A549 (cell line): ENCODE measurements at regions not wholly inside any gene's neighbourhood (a gene's known extent, or its start where the extent isn't known, plus 50 kb on each side); places are given as distances from the start of the nearest gene placed in this dataset.

Experiments used
- ATAC-seq, 2 experiments: fragments of 200-7000 bp in 1 of 2; fragments of >200 bp in 1 of 2; cut with Nextera tagmentation in 1 of 2; cut with Tn5 transposase in 1 of 2; 3 replicates each; pipeline versions ENCODE4 v1.8.0 to v1.9.1; 2018 to 2020; ENCODE audit warnings: mild to moderate bottlenecking in 1 of 2, moderate library complexity in 1 of 2
- CTCF ChIA-PET: fragments of 300-600 bp; sonication (Branson Sonifier 250); formaldehyde crosslinking; extraction: SDS; loops from one replicate; lab custom pipeline; 2021; ENCODE audit warnings: antibody characterized with exemption, inconsistent platforms; lab: Yijun Ruan, JAX
- POLR2A ChIA-PET: fragments of 350-600 bp; formaldehyde crosslinking; extraction: SDS; loops from one replicate; lab custom pipeline; 2021; ENCODE audit warnings: antibody characterized with exemption, inconsistent platforms; lab: Yijun Ruan, JAX
- DNase-seq, 2 experiments: peaks; one replicate each; pipeline versions ENCODE4 v3.0.0 to v3.0.0-alpha.2; 2011 to 2016; ENCODE audit warnings: low read depth in 1 of 2, low spot score in 1 of 2
- FAIRE-seq: peaks from 2 replicates; lab custom pipeline; 2011; peaks lifted over from hg19 to GRCh38; lab: Jason Lieb, UNC
- H3K27ac ChIP-seq, 2 experiments: fragments of >200 bp; sonication (Bioruptor Twin); formaldehyde crosslinking; 3 replicates each; pipeline ENCODE4 v1.5.1; 2016 to 2017
- H3K4me1 ChIP-seq: fragments of >200 bp; sonication (Bioruptor Twin); formaldehyde crosslinking; 3 replicates; pipeline ENCODE4 v1.6.1; 2016
- H3K4me2 ChIP-seq: fragments of >200 bp; sonication (Bioruptor Twin); formaldehyde crosslinking; 3 replicates; pipeline ENCODE4 v1.6.1; 2016
- H3K4me3 ChIP-seq: fragments of >200 bp; sonication (Bioruptor Twin); formaldehyde crosslinking; 3 replicates; pipeline ENCODE4 v1.5.1; 2016
- H3K9me3 ChIP-seq: fragments of >200 bp; sonication (Bioruptor Twin); formaldehyde crosslinking; 3 replicates; pipeline ENCODE4 v1.6.1; 2016
- BHLHE40 ChIP-seq: IDR thresholded peaks from 2 replicates; pipeline ENCODE4 v1.6.1; 2012; ENCODE audit warnings: low read depth, low read length, inconsistent platforms
- CBX8 ChIP-seq: fragments of 200-600 bp; sonication (generic); IDR thresholded peaks from 2 replicates; pipeline ENCODE4 v1.6.1; 2016
- CHD2 ChIP-seq: fragments of 150-350 bp; IDR thresholded peaks from 2 replicates; pipeline ENCODE4 v1.6.1; 2014; ENCODE audit warnings: low read length; ENCODE audit not compliant: partially characterized antibody
- CHD4 ChIP-seq: fragments of 200-600 bp; sonication (generic); IDR thresholded peaks from 2 replicates; pipeline ENCODE4 v1.6.1; 2016; ENCODE audit warnings: antibody characterized with exemption, mild to moderate bottlenecking, borderline replicate concordance
- EHF ChIP-seq: fragments of 250-450 bp; sonication (Bioruptor Pico); IDR thresholded peaks from 2 replicates; pipeline ENCODE4 v1.5.0; 2020; ENCODE audit warnings: mild to moderate bottlenecking
- EHMT2 ChIP-seq: fragments of 200-600 bp; sonication (generic); IDR thresholded peaks from 2 replicates; pipeline ENCODE4 v1.6.1; 2016; ENCODE audit warnings: antibody characterized with exemption, low read depth, mild to moderate bottlenecking, moderate library complexity
- EP300 ChIP-seq, 2 experiments: fragments of >200 bp; sonication (Bioruptor Twin); formaldehyde crosslinking; IDR thresholded peaks; 2 replicates in 1 of 2; 3 replicates in 1 of 2; pipeline ENCODE4 v1.6.1; 2016 to 2017
- GATA3 ChIP-seq: IDR thresholded peaks from 2 replicates; pipeline ENCODE4 v1.6.1; 2012; ENCODE audit warnings: borderline replicate concordance
- HOXB13 ChIP-seq: fragments of 250-450 bp; sonication (Bioruptor Pico); IDR thresholded peaks from 2 replicates; pipeline ENCODE4 v1.5.0; 2020; ENCODE audit warnings: low read depth, mild to moderate bottlenecking, moderate library complexity
- JUN ChIP-seq, 2 experiments: fragments of >200 bp; sonication (Bioruptor Twin); formaldehyde crosslinking; IDR thresholded peaks; 2 replicates in 1 of 2; 3 replicates in 1 of 2; pipeline ENCODE4 v1.6.1; 2016 to 2017
- KDM1A ChIP-seq: fragments of 200-600 bp; sonication (generic); IDR thresholded peaks from 2 replicates; pipeline ENCODE4 v1.6.1; 2016; ENCODE audit warnings: low read depth, mild to moderate bottlenecking
- KDM5A ChIP-seq: fragments of 200-600 bp; sonication (generic); IDR thresholded peaks from 2 replicates; pipeline ENCODE4 v1.6.1; 2016; ENCODE audit warnings: antibody characterized with exemption, mild to moderate bottlenecking
- MAZ ChIP-seq: fragments of 150-350 bp; IDR thresholded peaks from 2 replicates; pipeline ENCODE4 v1.6.1; 2014; ENCODE audit warnings: antibody characterized with exemption, low read depth, low read length, borderline replicate concordance
- NFE2L2 ChIP-seq: fragments of 150-350 bp; conservative IDR thresholded peaks from 2 replicates; pipeline ENCODE4 v1.6.1; 2014; ENCODE audit warnings: low read length
- NR3C1 ChIP-seq: fragments of >200 bp; sonication (Bioruptor Twin); formaldehyde crosslinking; IDR thresholded peaks from 3 replicates; pipeline ENCODE4 v1.6.1; 2017
- POLR2A ChIP-seq: IDR thresholded peaks from 2 replicates; pipeline ENCODE4 v1.6.1; 2012; ENCODE audit warnings: mild to moderate bottlenecking, low read length
- RFX5 ChIP-seq: fragments of 450-650 bp; IDR thresholded peaks from 2 replicates; pipeline ENCODE4 v1.7.1; 2014; ENCODE audit warnings: antibody characterized with exemption, mild to moderate bottlenecking, moderate library complexity
- TP53 ChIP-seq: fragments of 250-450 bp; sonication (Bioruptor Pico); IDR thresholded peaks from 2 replicates; pipeline ENCODE4 v1.5.0; 2021; ENCODE audit warnings: mild to moderate bottlenecking, moderate library complexity
- ZC3H11A ChIP-seq: fragments of 450-650 bp; IDR thresholded peaks from 2 replicates; pipeline ENCODE4 v1.6.1; 2014; ENCODE audit warnings: antibody characterized with exemption, mild to moderate bottlenecking
- ZFP36 ChIP-seq: fragments of 450-650 bp; IDR thresholded peaks from 2 replicates; pipeline ENCODE4 v1.6.1; 2014; ENCODE audit warnings: borderline replicate concordance; ENCODE audit not compliant: partially characterized antibody
- ZNF302 ChIP-seq: fragments of 250-450 bp; sonication (Bioruptor Pico); IDR thresholded peaks from 2 replicates; pipeline ENCODE4 v1.9.0; 2021; ENCODE audit warnings: inconsistent platforms, mild to moderate bottlenecking, moderate library complexity
- ZSCAN20 ChIP-seq: fragments of 250-450 bp; sonication (Bioruptor Pico); IDR thresholded peaks from 2 replicates; pipeline ENCODE4 v1.8.0; 2022; ENCODE audit warnings: mild to moderate bottlenecking, moderate library complexity
- WGBS: methylation state at CpG from one replicate; pipeline ENCODE4 v1.1.6; 2017; ENCODE audit errors: missing lambda C conversion rate; 5-methylcytosine and 5-hydroxymethylcytosine counted together
- TF ChIP-seq, protein P1 (sequence below): fragments of >200 bp; sonication (Bioruptor Twin); formaldehyde crosslinking; IDR thresholded peaks from 3 replicates; pipeline ENCODE4 v1.6.1; 2016
- TF ChIP-seq, protein P2 (sequence below): fragments of 250-450 bp; sonication (Bioruptor Pico); IDR thresholded peaks from 2 replicates; pipeline ENCODE4 v1.5.0; 2021; ENCODE audit warnings: mild to moderate bottlenecking, moderate library complexity, borderline replicate concordance
- TF ChIP-seq, protein P3 (sequence below): IDR thresholded peaks from 2 replicates; pipeline ENCODE4 v1.6.1; 2012; ENCODE audit warnings: low read depth, borderline replicate concordance
- TF ChIP-seq, protein P4 (sequence below): fragments of 150-350 bp; IDR thresholded peaks from 2 replicates; pipeline ENCODE4 v1.6.1; 2014; ENCODE audit warnings: low read depth, mild to moderate bottlenecking, low read length

DNA sequence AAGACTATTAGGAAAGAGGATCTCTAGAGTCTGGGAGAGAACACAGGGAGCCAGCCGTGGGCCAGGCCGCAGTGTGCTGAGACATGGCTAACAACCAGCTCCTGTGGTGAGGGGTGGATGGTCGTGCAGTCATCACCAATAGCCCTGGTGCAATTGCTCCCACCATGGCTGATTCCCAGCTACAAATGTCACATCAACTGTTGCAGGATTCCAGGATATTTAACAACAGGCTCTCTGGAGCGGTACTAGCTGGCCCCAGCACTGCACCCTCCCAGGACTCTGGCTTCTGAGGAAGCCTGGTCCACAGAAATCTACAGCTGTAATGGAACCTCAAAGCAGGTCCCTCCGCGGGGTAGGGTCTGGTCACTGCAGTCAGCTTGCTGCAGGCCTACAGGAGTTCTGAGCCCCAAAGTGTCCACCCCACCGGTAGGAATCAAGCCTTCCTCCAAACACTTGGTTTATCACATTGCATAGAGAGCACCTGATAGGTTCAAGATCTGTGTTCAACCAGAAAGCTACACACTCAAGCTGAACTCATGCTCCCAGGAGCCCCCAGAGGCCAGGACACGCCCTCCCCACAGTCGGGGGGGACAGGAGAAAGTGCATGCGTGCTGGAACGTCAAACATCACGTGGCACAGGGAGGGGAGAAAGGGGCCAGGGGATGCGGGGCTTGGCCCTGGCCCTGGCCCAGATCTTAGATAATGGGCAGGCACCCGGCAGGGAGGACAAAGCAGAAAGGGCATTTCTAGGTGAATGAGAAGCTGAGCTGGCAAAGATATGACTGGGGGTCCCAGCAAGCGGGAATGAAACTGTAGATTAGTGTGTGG is 609.0 kb downstream of the TBC1D22A start (continued):
- TF ChIP-seq ZSCAN20 (CRISPR knock-in tag) (no peak), EHMT2 (no peak), TP53 (CRISPR knock-in tag) (no peak)
- TF ChIP-seq, protein P1, sequence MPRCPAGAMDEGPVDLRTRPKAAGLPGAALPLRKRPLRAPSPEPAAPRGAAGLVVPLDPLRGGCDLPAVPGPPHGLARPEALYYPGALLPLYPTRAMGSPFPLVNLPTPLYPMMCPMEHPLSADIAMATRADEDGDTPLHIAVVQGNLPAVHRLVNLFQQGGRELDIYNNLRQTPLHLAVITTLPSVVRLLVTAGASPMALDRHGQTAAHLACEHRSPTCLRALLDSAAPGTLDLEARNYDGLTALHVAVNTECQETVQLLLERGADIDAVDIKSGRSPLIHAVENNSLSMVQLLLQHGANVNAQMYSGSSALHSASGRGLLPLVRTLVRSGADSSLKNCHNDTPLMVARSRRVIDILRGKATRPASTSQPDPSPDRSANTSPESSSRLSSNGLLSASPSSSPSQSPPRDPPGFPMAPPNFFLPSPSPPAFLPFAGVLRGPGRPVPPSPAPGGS: no peak

DNA sequence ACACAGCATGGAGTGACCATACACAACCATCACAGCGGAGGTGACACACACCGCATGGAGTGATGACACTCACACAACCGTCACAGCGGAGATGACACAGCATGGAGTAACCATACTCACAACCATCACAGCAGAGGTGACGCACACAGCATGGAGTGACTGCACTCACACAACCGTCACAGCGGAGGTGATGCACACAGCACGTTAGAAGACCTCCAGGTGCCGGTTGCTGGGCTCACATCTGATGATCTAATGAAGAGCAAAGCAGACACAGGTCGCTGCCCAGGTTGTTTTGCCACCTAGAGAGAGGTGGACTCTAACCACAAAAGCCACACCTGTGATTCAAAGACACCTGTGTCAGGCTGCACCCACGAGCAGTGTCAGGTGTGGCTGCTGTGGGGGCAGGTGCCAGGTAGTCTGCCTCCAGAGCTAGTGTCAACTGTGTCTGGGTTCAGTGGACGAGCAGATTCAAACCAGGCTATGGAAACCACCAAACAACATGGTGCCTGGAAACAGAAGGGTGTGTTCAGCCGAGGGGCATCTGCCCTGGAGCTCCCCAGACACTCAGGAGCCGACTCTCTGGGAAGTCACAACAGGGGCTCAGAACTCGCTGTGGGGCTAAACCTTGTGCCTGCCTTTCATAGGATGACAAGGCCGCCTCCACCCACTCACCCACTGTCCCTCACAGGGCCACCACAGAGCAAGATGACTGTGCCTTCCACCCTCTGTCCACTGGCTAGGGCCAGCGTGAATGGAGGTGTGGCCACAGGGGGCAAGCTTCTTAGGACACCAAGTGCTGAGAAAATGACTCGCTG is 608.2 kb downstream of the TBC1D22A start:
- Histone ChIP-seq H3K9me3 (no peaks in the 10 kb centered on the region), H3K4me3 (no peak overlapping the region), H3K4me1 (no peaks in the 10 kb centered on the region), H3K4me2 (no peak overlapping the region), H3K27ac (no peak overlapping the region)
- WGBS: 72% methylated on average over 13 of the region's 18 CpGs
- ChIA-PET POLR2A (no interaction called here), CTCF (interaction anchor here (1.3 kb wide), 1 partner anchor 572 kb away, joined by 3 read pairs; no protein-coding TSS in a partner anchor)
- FAIRE-seq: no peak
- DNase-seq: no peak
- TF ChIP-seq NR3C1 (no peak), CBX8 (no peak), ZFP36 (no peak), EP300 (IDR thresholded peaks at IDR 0.05) (no peak), JUN (IDR thresholded peaks at IDR 0.05) (no peak), CHD4 (no peak)
- TF ChIP-seq, protein P2, sequence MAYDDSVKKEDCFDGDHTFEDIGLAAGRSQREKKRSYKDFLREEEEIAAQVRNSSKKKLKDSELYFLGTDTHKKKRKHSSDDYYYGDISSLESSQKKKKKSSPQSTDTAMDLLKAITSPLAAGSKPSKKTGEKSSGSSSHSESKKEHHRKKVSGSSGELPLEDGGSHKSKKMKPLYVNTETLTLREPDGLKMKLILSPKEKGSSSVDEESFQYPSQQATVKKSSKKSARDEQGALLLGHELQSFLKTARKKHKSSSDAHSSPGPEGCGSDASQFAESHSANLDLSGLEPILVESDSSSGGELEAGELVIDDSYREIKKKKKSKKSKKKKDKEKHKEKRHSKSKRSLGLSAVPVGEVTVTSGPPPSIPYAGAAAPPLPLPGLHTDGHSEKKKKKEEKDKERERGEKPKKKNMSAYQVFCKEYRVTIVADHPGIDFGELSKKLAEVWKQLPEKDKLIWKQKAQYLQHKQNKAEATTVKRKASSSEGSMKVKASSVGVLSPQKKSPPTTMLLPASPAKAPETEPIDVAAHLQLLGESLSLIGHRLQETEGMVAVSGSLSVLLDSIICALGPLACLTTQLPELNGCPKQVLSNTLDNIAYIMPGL: no peak
- TF ChIP-seq, protein P3, sequence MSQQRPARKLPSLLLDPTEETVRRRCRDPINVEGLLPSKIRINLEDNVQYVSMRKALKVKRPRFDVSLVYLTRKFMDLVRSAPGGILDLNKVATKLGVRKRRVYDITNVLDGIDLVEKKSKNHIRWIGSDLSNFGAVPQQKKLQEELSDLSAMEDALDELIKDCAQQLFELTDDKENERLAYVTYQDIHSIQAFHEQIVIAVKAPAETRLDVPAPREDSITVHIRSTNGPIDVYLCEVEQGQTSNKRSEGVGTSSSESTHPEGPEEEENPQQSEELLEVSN: no peak
- TF ChIP-seq, protein P4, sequence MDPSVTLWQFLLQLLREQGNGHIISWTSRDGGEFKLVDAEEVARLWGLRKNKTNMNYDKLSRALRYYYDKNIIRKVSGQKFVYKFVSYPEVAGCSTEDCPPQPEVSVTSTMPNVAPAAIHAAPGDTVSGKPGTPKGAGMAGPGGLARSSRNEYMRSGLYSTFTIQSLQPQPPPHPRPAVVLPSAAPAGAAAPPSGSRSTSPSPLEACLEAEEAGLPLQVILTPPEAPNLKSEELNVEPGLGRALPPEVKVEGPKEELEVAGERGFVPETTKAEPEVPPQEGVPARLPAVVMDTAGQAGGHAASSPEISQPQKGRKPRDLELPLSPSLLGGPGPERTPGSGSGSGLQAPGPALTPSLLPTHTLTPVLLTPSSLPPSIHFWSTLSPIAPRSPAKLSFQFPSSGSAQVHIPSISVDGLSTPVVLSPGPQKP: no peak
- ATAC-seq: no peak

DNA sequence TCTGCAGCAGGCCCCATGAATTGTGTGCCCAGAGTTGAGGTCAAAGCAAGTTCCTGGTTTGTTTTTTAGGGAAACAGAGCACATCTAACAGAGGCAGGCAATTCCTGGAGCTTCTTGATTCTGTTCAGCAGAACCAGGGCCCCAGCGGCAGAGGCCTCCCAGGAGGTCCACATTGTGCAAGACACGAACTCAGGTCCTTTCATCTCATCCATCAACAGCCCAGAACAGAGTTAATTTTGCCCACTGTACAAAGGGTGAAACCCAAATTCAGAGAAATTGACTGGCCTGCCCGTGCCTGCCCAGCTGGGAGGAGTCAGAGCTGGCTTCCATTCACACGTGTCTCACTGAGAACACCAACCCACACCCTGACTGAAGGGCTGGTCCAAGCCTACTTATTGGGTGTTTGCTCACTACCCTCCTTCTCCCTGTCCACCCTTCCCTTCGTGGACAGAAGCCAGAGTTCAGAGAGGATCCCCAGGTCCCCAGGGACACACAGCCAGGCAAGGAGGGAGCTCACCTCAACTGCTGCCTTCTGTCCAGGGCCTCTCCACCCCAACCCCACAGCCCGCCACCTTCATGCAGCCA is 607.1 kb downstream of the TBC1D22A start:
- POLR2A ChIA-PET: no interaction called here
- FAIRE-seq (no peak), ATAC-seq (no peak), DNase-seq (no peak)
- H3K27ac ChIP-seq: no peak overlapping the region
- no peaks in the 10 kb centered on the region for H3K4me1 ChIP-seq
- TF ChIP-seq RFX5: no peak
- no peak for TF ChIP-seq NFE2L2
- TF ChIP-seq, protein P1: no peak
- no peak for TF ChIP-seq EHF (CRISPR knock-in tag)
- no peak for TF ChIP-seq ZC3H11A
- TF ChIP-seq HOXB13 (CRISPR knock-in tag): no peak
- TF ChIP-seq, protein P3: no peak
- no peak for TF ChIP-seq MAZ
- no peak for TF ChIP-seq KDM1A
- no peak for TF ChIP-seq GATA3
- no peak for TF ChIP-seq KDM5A
- TF ChIP-seq JUN (IDR thresholded peaks at IDR 0.05): no peak
- no peak for TF ChIP-seq CHD2
- no peak for TF ChIP-seq BHLHE40
- no peak for TF ChIP-seq ZNF302 (CRISPR knock-in tag)
- TF ChIP-seq POLR2A: no peak
- 41% methylated on average over 5 of the region's 6 CpGs for WGBS
- no peak overlapping the region for H3K4me2 ChIP-seq
- no peaks in the 10 kb centered on the region for H3K9me3 ChIP-seq
- CTCF ChIA-PET: no interaction called here
- no peak overlapping the region for H3K4me3 ChIP-seq
